CD4-positive, alpha-beta T cell (primary cell): ENCODE measurements at regions not wholly inside any gene's neighbourhood (a gene's known extent, or its start where the extent isn't known, plus 50 kb on each side); places are given as distances from the start of the nearest gene placed in this dataset.

Experiments
- ATAC-seq: fragments of 200-7000 bp; cut with Tn5 transposase; one replicate; pipeline ENCODE4 v1.10.0; 2022; ENCODE audit warnings: mild to moderate bottlenecking; ENCODE audit not compliant: poor library complexity
- CTCF ChIA-PET: fragments of 350-600 bp; sonication (Branson Sonifier 250); formaldehyde crosslinking; loops from one replicate; lab custom pipeline; 2021; ENCODE audit warnings: antibody characterized with exemption, inconsistent platforms; lab: Charles Lee
- POLR2A ChIA-PET: fragments of 350-600 bp; sonication (Branson Sonifier 250); formaldehyde crosslinking; loops from one replicate; lab custom pipeline; 2021; ENCODE audit warnings: antibody characterized with exemption, inconsistent platforms; lab: Charles Lee
- DNase-seq, 14 experiments: peaks; one replicate each; pipeline ENCODE4 v3.0.0-alpha.2; 2013 to 2020; ENCODE audit warnings: mixed read lengths in 2 of 14
- H3K27ac ChIP-seq, 2 donors: one replicate each; pipeline versions ENCODE4 v1.5.1 to v1.7.0; 2013; ENCODE audit warnings: low read length in 2 of 2, low read depth in 1 of 2, mild to moderate bottlenecking in 1 of 2
- H3K27me3 ChIP-seq, 2 experiments: 1 replicate in 1 of 2; 2 replicates in 1 of 2; pipeline versions ENCODE4 v1.6.1 to v1.7.0; 2013; ENCODE audit warnings: low read length in 2 of 2, control low read depth in 1 of 2, mild to moderate bottlenecking in 1 of 2, moderate library complexity in 1 of 2; ENCODE audit not compliant: insufficient read depth in 2 of 2, control insufficient read depth in 1 of 2
- H3K36me3 ChIP-seq: one replicate; pipeline ENCODE4 v1.6.1; 2013; ENCODE audit warnings: low read length, control low read depth; ENCODE audit not compliant: insufficient read depth
- H3K4me1 ChIP-seq: one replicate; pipeline ENCODE4 v1.6.1; 2013; ENCODE audit warnings: low read length, control low read depth; ENCODE audit not compliant: insufficient read depth
- H3K4me3 ChIP-seq: one replicate; pipeline ENCODE4 v1.5.1; 2013; ENCODE audit warnings: mild to moderate bottlenecking, low read length, moderate library complexity
- H3K9me3 ChIP-seq, 2 experiments: 1 replicate in 1 of 2; 2 replicates in 1 of 2; pipeline versions ENCODE4 v1.6.1 to v1.7.0; 2013; ENCODE audit warnings: low read length in 2 of 2, mild to moderate bottlenecking in 2 of 2, control low read depth in 1 of 2, moderate library complexity in 1 of 2; ENCODE audit not compliant: control insufficient read depth in 1 of 2, insufficient read depth in 1 of 2
- H3K27ac Mint-ChIP-seq: one replicate; pipeline ENCODE4 v1.8.0; 2020; ENCODE audit warnings: mixed read lengths
- H3K27me3 Mint-ChIP-seq: one replicate; pipeline ENCODE4 v1.8.0; 2021; ENCODE audit warnings: mixed read lengths
- H3K36me3 Mint-ChIP-seq: one replicate; pipeline ENCODE4 v1.8.0; 2021; ENCODE audit warnings: low read depth, mixed read lengths
- H3K4me1 Mint-ChIP-seq: one replicate; pipeline ENCODE4 v1.8.0; 2021; ENCODE audit warnings: low read depth, mixed read lengths
- H3K4me3 Mint-ChIP-seq: one replicate; pipeline ENCODE4 v1.8.0; 2020; ENCODE audit warnings: mild to moderate bottlenecking, mixed read lengths
- H3K9me3 Mint-ChIP-seq: one replicate; pipeline ENCODE4 v1.8.0; 2020; ENCODE audit warnings: mixed read lengths
- intact Hi-C, 2 experiments: fragments of 100-400 bp; cut with DNase I in 1 of 2; cut with micrococcal nuclease in 1 of 2; formaldehyde crosslinking; loops; one replicate each; pipeline versions ENCODE4 v1.15.1 to v1.9.0; 2023 to 2025; cut with DNase I, micrococcal nuclease
- TF ChIP-seq, protein P1 (sequence below): fragments of 200-600 bp; IDR thresholded peaks from one replicate; pipeline ENCODE4 v1.8.0; 2022; ENCODE audit warnings: antibody characterized with exemption, mild to moderate bottlenecking

DNA sequence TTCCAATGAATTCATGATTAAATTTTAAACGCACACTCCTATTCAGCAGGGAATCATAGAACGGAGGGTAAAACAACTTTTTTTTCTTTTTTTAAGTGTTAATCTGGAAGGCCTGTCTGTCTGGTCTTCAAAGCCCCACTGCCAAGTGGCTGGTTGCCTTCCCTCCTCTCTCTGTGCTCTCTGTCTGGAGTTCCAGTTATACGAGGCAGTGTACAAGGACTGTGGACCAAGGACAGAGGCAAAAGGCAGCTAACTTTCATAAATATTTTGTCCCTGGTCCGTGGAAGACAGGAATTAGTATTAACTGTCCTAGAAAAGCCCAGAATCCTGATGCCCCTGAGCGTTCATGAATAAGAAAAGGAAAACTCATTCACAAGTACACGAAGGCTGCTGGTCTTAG lies 164.0 kb upstream of the E2F8 start:
- Mint-ChIP-seq H3K4me3 (no peak overlapping the region), H3K27me3 (peaks cover 18% of the 10 kb centered on the region), H3K4me1 (no peaks in the 10 kb centered on the region), H3K9me3 (no peaks in the 10 kb centered on the region), H3K27ac (no peak overlapping the region), H3K36me3 (no peaks in the 10 kb centered on the region)
- H3K9me3 ChIP-seq: no peaks in the 10 kb centered on the region
- DNase-seq (no peak), ATAC-seq (no peak)
- ChIA-PET CTCF (no interaction called here), POLR2A (no interaction called here)
- no peaks in the 10 kb centered on the region for H3K4me1 ChIP-seq
- intact Hi-C loops: no loop called here
- H3K27me3 ChIP-seq: no peaks in the 10 kb centered on the region
- no peak overlapping the region for H3K27ac ChIP-seq
- no peak overlapping the region for H3K4me3 ChIP-seq
- TF ChIP-seq, protein P1, sequence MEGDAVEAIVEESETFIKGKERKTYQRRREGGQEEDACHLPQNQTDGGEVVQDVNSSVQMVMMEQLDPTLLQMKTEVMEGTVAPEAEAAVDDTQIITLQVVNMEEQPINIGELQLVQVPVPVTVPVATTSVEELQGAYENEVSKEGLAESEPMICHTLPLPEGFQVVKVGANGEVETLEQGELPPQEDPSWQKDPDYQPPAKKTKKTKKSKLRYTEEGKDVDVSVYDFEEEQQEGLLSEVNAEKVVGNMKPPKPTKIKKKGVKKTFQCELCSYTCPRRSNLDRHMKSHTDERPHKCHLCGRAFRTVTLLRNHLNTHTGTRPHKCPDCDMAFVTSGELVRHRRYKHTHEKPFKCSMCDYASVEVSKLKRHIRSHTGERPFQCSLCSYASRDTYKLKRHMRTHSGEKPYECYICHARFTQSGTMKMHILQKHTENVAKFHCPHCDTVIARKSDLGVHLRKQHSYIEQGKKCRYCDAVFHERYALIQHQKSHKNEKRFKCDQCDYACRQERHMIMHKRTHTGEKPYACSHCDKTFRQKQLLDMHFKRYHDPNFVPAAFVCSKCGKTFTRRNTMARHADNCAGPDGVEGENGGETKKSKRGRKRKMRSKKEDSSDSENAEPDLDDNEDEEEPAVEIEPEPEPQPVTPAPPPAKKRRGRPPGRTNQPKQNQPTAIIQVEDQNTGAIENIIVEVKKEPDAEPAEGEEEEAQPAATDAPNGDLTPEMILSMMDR: no peak
- no peaks in the 10 kb centered on the region for H3K36me3 ChIP-seq

DNA sequence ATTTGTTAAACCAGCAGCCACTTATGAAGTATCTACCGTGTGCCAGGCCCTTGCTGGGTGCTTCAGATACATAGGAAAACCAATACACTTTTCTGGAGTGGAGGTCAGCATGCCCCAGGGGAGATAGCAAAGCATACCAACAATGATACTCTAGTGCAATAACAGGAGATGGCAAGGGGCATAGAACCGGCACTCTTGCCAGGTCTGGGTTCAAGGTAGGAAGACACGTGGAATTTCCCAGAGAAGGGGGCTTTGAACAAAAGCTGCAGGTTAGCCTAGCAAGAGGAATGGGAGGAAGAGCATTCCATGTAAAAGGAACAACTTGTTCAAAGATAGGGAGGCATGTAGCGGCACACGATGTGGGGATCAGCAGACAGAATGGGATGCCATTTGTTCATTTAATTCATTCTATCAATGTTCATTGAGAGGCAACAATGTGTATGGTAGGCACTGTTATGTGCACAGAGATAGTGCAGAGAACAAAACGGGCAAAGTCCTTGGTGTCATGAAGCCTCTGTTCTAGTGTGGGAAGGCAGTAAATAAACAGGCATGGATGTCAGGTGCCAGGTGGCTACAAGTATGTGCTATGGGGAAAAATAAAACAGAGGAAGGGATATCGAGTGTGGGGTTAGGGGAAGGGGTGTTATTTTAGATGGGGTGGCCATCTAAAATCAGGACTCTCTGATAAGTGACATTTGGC lies 162.6 kb upstream of the E2F8 start:
- H3K4me3 ChIP-seq: no peak overlapping the region
- CTCF ChIA-PET: no interaction called here

DNA sequence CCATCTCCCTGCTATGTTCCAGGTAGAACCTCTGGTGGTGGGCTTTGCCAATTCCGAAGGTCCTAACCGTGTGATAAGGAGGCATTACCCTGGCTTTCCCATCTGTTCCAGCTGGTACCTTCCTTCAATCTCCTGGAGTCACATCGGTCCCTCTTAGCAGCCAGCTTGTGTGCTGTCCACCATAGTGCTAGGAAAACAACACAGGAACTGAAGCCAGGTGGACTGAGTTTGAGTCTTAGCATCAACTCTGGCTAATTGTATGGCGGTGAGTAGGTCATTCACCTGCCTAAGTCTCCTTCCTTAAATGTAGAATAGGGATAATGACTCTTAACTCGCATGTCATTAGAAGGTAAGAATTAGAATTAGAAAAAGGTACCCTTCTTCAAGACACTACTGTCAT lies 159.6 kb upstream of the E2F8 start:
- Mint-ChIP-seq H3K36me3 (no peaks in the 10 kb centered on the region), H3K27ac (no peak overlapping the region), H3K27me3 (peaks cover 12% of the 10 kb centered on the region), H3K9me3 (no peaks in the 10 kb centered on the region), H3K4me3 (no peak overlapping the region), H3K4me1 (no peaks in the 10 kb centered on the region)
- Histone ChIP-seq H3K36me3 (no peaks in the 10 kb centered on the region), H3K4me3 (no peak overlapping the region), H3K27me3 (no peaks in the 10 kb centered on the region), H3K9me3 (no peaks in the 10 kb centered on the region), H3K4me1 (no peaks in the 10 kb centered on the region), H3K27ac (no peak overlapping the region)
- TF ChIP-seq, protein P1: no peak
- POLR2A ChIA-PET: no interaction called here
- DNase-seq: no peak
- intact Hi-C loops: no loop called here
- ATAC-seq: no peak
- CTCF ChIA-PET: no interaction called here

More for the DNA sequence above, 162.6 kb upstream of the E2F8 start:
- H3K9me3 Mint-ChIP-seq: no peaks in the 10 kb centered on the region
- Histone ChIP-seq H3K27me3 (no peaks in the 10 kb centered on the region), H3K36me3 (no peaks in the 10 kb centered on the region), H3K4me1 (no peaks in the 10 kb centered on the region), H3K9me3 (no peaks in the 10 kb centered on the region), H3K27ac (no peak overlapping the region)
- H3K4me1 Mint-ChIP-seq: no peaks in the 10 kb centered on the region
- peaks cover 18% of the 10 kb centered on the region for H3K27me3 Mint-ChIP-seq
- intact Hi-C loops: no loop called here
- no peak overlapping the region for H3K27ac Mint-ChIP-seq
- POLR2A ChIA-PET: no interaction called here
- TF ChIP-seq, protein P1: no peak
- no peak overlapping the region for H3K4me3 Mint-ChIP-seq
- no peak for ATAC-seq
- no peak for DNase-seq
- H3K36me3 Mint-ChIP-seq: no peaks in the 10 kb centered on the region
